Gastrocnemius medialis (tissue), 4 donors: ENCODE measurements at regions not wholly inside any gene's neighbourhood (a gene's known extent, or its start where the extent isn't known, plus 50 kb on each side); places are given as distances from the start of the nearest gene placed in this dataset.

ENCODE experiments used
- CTCF ChIP-seq, 5 experiments: fragments of 450-650 bp in 3 of 5; fragments of 200-600 bp in 2 of 5; sonication (generic) in 2 of 5; IDR thresholded peaks in 4 of 5; conservative IDR thresholded peaks in 1 of 5; 1 replicate in 4 of 5; 2 replicates in 1 of 5; pipeline ENCODE4 v1.5.1; 2016 to 2019; ENCODE audit warnings: antibody characterized with exemption in 5 of 5, mild to moderate bottlenecking in 3 of 5, moderate library complexity in 3 of 5
- POLR2A ChIP-seq, 2 donors: fragments of 450-650 bp; IDR thresholded peaks; one replicate each; pipeline ENCODE4 v1.6.1; 2017; ENCODE audit warnings: antibody characterized with exemption in 2 of 2, mild to moderate bottlenecking in 2 of 2, moderate library complexity in 2 of 2

GRCh38 chr17:73998653-73999645 is 204.5 kb upstream of the RPL38 start:
- TF ChIP-seq CTCF (IDR thresholded peaks at IDR 0.05 in 4 of 5, conservative IDR thresholded peaks at IDR 0.05 in 1 of 5) (peak in 3 of 5 experiments; percentile 15 to 50 (median 33)), POLR2A (IDR thresholded peaks at IDR 0.05) (no peak)
